Posterior cingulate gyrus (tissue), 11 donors: ENCODE measurements at regions not wholly inside any gene's neighbourhood (a gene's known extent, or its start where the extent isn't known, plus 50 kb on each side); places are given as distances from the start of the nearest gene placed in this dataset.

Experiments
- DNase-seq, 10 donors: peaks; one replicate each; pipeline versions ENCODE4 v3.0.0 to v3.0.0-alpha.2; 2020 to 2021; ENCODE audit warnings: mixed read lengths in 3 of 10
- intact Hi-C: fragments of 100-400 bp; cut with DNase I; formaldehyde crosslinking; loops from one replicate; pipeline ENCODE4 v1.15.1; 2023

DNA sequence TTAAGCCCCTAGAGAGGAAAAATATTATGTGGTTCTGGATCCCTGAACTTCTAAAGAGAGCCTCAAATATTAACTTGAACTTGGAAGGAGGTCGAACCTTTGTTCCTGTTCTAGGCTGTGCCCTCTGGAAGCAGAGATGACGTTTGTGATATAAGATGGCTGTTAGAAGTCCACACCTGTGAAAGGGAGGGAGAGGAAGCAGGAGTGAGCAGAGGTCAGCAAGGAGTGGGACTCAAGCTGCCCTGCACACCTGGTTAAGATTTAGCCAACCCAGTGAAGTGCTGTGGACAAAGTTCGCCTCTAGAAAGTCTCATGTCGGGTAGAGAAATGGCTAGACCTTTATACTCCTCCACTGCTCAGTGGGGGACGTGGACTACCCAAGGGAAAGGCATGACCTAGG lies 566.2 kb downstream of the MID1IP1 start:
- intact Hi-C loops, result no loop called here
- DNase-seq, result no peak

DNA sequence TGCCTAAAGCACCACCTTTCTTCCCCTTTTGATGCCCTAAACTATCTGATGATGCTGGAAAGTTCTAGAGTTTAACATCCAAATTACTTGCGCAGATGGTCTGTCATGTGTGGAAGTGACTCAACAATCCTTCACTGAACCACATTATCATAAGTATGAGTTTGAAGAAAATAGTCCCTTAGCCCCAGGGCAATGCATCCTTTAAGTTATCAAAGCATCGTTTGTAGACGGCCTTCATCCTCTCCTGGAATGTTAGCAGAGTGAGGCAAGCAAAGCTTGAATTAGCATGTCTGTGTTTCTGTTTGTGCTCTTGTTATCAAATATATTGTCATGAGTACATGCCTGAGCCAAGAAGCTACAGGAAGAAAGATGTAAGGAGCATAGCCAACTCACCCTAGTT lies 570.9 kb downstream of the MID1IP1 start:
- intact Hi-C loops, result no loop called here
- no peak for DNase-seq

DNA sequence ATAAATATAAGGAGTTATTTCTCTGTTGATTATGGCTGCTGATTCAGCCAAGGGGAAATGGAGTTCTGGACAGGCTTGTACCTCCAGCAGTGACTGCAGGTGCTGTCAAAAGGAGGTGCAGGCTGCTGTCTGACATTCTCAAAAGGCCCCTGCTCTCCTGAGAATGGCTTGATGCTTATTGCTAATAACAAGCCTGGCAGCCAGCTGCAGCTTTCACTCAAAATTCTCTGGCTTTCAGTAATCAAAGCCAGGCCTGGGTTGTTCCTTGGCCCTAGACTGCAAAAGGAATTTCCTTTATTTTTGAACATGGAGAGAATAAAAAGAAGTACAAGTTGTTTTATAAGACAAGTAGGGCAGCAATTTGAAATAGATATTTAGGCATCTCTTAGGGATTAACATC lies 575.9 kb downstream of the MID1IP1 start:
- intact Hi-C loops, result no loop called here
- DNase-seq, result no peak

DNA sequence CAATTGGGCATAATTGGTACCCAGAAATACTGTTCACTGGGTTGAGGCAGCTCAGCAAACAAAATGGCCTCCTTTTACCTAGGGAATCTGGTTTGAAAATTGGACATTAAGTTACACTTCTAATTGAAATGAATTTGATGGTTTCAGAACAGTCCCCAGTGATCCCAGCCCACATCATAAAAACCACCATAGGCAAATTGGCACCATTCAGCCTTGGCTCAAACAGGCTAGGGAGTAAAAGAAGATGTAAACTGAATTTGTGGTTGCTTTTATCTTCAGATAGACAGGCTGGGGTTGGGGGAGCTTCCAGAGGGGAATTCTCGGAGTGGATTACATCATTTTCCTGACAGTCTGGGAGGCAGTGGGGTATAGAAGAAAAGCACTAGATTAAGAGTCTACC lies 576.5 kb downstream of the MID1IP1 start:
- DNase-seq, result no peak
- intact Hi-C loops, result no loop called here

DNA sequence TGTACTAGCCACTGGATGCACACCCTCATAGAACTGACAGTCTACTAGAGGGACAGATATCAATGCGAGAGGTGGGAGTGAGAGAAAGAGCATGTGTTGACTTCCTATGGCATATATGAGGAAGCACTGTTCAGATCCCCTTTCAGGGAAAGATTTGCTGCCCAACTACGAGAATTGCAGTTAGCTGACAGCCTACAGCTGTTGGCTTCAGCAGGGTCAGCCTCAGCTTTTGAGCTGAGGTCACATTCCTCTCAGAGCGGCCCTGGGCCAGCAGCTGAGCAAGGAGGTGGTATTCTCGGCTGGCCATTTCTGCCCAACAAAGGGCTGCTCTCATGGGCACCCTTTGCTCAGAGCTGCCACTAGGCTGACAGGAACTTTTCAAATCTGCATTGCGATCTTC lies 580.2 kb downstream of the MID1IP1 start:
- intact Hi-C loops, result loop anchor here (10.0 kb wide), 1 partner anchor 63 kb away; no protein-coding TSS in a partner anchor
- DNase-seq, result no peak

DNA sequence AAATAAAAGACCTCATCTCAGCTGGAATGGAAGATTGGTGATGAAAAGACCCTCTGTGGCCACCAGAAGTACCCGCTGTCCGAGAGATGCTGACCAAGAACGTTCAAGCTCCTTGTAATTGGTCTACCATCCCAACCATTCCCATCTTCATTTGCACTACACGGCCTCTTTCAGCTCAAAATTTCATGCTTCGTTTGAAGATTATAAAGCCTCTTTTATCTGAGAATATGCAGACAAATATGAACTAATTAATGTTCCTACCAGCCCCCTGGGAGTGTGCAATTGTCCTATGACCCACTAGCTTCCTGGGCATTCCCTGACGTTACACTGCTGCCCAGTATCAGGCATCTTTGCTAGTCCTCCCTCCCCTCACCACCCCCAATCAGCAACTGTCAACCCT lies 583.7 kb downstream of the MID1IP1 start:
- intact Hi-C loops, result loop anchor here (10.0 kb wide), 1 partner anchor 60 kb away; no protein-coding TSS in a partner anchor

DNA sequence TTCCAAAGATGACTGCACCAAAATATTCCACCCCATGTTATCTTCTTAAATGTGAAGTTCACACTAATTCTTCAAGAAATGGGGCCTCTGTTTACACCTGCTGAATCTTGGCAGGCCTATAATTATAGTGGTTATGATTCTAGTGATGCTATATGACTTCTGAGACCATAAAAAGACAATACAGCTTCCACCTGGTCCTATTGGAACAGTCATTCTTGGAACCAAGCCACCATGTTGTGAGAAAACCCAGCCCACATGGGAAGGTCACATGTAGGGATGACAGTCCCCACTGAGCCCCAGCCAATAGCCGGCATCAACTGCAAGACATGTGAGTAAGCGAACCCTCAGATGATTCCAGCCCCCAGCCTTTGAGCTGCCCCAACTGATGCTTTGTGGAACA lies 587.5 kb downstream of the MID1IP1 start:
- intact Hi-C loops, result loop anchor here (10.0 kb wide), 1 partner anchor 56 kb away; no protein-coding TSS in a partner anchor

More for the DNA sequence above, 583.7 kb downstream of the MID1IP1 start:
- no peak for DNase-seq

DNA sequence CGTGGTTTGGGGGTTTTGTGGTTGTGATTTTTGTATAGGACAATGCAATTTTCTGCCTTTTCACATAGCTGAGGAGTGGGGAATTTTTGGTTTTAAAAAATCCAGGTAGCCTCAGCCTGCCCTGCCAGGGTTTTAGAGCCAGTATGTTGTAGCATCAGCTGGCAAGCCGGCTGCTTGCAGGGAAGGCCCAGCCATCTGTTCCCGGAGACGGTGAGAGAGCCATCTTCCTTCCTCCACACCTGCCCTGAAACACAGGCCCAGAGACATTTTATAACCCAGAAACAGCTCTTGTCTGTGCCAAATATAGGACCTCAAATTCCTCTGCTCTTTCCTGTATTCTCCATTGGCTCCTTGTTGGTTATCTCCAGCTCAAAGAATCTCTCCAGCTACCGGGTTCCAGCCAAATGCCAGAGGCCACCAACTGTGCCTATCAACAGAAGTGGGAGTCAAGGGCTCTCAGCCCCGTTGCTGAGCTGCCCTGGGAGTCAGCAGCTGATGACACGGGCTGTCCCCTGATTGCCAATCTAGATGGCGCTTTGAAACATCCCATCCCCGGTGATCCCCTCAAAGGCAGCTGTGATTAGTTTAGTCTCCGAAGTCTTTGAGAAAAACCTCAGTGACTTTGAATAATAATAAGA lies 595.2 kb downstream of the MID1IP1 start:
- intact Hi-C loops, result no loop called here
- peak in 1 of 10 donors; percentile 84 for DNase-seq

More for the DNA sequence above, 587.5 kb downstream of the MID1IP1 start:
- no peak for DNase-seq

DNA sequence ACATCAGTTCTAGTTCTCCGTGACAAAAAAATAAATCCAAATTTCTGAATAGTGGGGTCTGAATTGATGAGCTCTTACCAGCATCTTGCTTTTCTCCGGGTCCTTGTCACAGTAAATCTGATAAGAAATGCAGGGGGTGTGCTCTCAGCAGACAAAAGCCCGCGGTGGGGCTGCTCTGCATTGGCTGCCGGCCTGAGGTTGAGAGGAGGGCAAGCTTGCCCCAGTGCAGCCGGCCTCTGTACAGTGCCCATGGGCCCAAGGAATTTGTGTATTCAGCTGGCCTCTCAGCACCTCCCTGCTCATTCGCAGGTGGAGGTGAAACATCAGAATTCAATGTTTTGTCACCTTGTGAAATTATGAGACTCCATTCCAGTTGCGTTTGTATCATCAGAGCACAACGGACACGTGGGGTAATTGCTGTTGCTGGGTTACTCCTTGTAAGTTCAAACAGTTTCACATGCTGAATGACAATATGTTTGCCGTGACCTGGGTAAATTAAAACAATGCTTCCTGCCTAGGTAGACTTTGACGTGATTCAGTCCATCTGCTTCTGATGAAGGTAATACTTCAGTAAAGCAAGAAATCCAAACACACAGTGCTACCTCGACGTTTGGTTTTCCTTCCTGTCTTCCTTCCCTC lies 596.4 kb downstream of the MID1IP1 start:
- intact Hi-C loops, result no loop called here
- no peak for DNase-seq

DNA sequence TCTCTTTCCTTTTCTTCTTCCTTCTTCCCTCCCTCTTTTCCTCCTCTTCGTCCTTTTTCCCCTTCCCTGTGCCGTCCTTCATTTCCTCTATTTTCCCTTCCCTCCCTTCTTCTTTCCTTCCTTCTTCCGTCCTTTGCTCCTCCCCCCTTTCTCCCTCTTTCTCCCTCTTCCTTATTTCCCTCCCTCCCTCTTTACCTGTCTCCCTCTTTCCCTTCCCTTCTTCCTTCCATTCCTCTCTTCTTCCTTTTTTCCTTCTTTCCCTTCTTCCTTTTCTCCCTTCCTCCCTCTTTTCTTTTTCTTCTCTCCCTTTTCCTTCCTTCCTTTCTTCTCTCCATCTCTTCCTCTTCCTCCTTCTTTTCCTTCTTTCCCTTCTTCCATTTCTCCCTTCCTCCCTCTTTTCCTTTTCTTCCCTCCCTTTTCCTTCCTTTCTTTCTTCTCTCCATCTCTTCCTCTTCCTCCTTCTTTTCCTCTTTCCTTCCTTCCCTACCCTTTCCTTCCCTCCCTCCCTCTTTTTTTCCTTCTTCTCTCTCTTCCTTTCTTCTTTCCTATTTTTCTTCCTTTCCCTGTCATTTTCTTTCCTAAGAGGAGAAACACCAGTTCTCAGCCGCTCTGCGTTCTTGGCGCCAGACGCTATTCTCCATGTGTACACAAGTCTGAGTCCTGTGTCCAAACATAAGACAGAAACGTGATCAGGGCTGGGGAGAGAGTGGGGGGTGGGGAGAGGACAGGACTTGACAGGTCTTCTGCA lies 597.1 kb downstream of the MID1IP1 start:
- no peak for DNase-seq
- intact Hi-C loops, result no loop called here

DNA sequence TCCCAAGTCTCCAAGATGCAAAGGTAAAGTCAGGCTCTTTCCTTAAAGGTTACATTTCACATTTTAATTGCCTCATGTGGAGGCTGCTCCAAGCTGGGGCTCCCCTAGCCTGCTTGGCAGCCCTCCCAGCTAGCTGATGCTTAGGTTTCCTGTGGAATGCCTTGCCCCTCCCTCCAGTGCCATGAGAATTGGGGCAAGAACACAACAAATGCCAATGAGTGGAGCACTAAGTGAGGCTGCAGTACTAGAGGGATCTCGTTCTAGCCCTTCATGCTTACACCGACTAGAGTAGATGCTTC lies 597.7 kb downstream of the MID1IP1 start:
- intact Hi-C loops, result no loop called here
- no peak for DNase-seq

DNA sequence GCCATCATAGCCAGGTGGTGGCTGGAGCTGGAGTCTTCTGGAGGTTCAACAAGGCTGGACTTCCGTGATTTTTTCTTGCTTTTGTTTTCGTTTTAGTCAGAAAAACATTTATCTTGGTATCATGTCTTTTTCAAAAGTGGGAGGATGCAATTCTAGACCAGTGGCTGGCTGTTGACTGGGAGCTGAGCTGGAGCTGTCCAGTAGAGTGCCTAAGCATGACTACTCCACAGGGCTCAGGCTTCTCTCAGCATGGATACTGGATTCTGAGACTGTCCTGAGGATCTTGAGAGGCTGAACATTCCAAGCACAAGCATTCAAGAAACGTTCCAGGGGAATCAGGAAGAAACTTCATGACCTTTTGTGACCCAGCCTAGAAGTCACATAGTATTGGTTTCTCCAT lies 598.1 kb downstream of the MID1IP1 start:
- no peak for DNase-seq
- intact Hi-C loops, result no loop called here

DNA sequence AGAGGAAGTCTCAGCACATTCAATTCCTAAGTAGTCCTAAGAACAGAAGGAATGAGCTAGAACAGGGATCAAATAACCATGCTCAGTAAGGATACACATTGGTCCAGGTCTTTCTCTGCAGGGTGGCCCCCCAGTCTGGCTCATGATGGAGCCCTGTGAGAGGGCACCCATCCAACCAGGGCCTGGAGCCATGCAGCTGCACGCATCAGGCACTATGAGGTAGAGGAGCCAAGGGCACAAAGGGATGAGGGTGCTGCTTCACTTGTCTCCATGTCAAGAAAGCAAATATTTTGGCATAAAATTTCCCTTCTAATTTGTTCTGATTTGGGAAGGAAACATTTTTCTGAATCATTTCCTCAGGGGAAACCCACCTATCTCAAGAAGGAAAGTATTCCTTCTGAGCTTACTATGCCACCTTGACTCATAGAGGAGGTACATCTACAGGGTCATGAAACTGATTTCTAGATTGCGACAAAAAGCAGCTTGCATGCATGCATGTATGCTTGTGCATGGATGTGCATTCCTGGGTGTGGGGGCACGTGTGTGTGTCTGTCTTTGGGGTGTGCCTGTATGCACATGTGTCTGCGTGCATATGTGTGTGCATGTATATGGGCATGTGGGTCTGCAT lies 600.3 kb downstream of the MID1IP1 start:
- intact Hi-C loops, result loop anchor here (10.0 kb wide), 1 partner anchor 57 kb away; no protein-coding TSS in a partner anchor
- no peak for DNase-seq

DNA sequence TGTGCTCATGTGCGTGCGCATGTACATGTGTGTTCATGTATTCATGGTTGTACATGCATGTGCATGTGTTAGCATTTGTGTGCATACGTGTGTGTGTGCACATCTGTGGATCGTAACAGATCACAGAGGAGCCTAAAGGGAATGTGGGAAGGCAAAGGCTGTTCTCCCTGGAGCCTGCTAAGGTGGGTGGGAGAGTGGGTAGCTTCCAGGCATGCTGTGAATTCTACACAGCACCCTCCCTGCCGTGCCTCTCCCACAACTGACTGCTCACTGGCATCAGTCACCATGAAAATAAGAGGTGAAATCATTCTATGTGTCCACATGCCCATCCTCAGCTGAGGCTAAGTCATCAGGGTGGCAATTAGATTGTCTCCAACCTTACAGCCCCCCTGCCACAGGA lies 600.9 kb downstream of the MID1IP1 start:
- intact Hi-C loops, result loop anchor here (10.0 kb wide), 1 partner anchor 57 kb away; no protein-coding TSS in a partner anchor
- peak in 1 of 10 donors; percentile 85 for DNase-seq

DNA sequence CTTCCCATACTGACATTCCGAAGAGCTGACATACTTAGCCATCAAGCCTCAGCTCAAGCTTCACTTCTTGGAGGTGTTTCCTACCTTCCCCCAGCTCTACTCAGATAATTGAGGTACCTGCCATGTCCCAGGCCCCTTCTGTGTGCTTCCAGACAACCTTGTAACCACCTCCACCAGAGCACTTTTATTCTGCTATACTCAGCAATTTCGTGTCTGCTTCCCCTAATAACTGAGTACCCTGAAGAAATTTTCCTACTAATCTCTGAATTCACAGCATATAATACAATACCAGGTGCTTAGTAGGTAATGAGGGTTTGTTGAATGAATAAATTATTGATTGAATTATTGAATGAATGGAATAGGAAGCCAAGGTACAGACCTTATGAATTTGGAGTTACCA lies 605.5 kb downstream of the MID1IP1 start:
- DNase-seq, result no peak
- intact Hi-C loops, result loop anchor here (10.0 kb wide), 1 partner anchor 62 kb away; no protein-coding TSS in a partner anchor

DNA sequence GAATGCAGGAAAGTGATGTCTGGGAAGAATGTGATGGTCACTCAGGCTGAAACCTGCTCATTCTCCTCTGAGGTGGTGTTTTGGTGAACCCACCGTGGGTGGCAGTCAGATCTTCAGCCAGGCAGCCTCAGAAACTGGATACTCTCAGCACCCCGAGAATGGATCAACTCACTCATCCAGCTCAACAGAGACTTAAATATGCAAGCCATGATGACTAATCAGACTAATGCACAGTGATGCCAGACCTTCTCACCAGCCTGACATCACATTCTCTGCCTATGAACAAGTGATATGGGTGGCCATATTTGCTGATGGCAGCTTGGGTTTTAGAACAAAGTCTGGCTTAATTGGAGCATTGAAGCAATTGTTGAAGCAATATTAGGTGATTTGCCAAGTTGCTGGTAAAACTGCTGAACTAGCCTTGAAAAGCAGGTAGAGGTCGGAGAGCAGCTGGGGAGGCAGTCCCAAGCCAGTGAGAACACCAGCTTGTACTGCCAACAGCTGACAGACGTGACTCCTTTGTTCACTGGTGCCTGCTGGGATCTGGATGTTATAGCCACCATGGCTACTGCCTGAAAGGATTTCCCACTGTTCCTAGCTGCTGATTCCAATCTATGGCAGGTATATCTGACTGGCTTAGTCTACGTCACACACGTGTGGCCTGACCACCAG lies 608.1 kb downstream of the MID1IP1 start:
- intact Hi-C loops, result loop anchor here (10.0 kb wide), 1 partner anchor 65 kb away; no protein-coding TSS in a partner anchor
- no peak for DNase-seq

DNA sequence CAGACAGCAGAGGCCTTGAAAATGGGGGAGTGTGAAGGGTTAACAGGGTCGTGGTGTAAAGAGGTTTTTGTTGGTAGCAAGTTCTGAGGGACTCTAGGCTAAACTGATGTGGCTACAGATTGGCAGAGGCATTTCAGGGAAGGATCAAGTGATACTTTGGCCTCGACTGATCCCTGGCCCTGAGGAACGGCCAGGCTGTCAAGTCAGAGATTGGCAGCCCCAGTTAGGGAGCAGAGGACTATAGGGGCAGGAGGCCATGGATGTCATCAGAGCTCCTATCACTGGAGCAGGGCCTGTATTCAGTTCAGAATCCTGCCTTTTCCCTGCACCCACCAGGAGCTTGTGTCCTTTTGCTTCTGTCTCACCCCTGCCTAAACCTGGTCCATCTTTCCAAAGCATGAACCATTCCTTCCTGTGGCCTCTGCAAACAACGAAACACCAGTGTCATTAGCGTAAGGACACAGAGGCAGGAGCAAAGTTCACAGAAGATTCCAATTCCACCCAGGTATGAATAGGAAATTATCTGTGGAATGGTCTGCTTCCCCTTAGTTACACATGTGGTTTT lies 613.1 kb downstream of the MID1IP1 start:
- DNase-seq, result no peak
- intact Hi-C loops, result no loop called here

DNA sequence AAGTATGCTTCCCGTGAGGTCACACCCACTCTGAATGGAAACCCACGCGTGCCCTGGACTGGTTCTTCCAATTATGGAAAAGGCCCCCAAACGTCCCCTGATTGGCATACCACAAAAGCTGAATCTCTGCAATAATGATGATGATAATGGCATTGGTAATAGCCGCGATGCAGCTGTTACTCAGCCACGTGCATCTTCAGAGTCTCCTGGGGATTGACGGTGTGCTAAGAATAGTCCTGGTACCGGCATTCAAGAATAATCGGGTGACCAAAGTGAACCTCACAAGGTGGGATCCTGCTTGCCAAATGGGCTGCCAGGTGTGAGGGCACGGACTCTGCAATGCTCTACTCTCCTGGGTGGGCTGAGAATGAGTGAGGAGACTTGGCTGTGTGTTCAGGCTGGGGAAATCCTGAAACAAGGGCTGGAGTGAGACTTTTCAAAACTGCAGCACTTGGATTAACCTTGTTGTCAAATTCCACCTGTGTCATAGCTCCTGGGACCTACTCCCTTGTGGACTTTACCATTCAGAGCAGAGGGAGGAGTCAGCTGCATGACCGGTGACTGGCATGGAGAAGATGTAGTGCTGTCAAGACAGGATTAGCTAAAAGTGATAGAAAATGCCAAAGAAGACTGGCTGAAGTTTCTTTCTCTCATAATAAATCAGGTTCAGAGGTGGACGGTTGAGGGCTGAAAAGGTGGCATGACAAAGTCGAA lies 615.4 kb downstream of the MID1IP1 start:
- DNase-seq, result no peak
- intact Hi-C loops, result no loop called here

DNA sequence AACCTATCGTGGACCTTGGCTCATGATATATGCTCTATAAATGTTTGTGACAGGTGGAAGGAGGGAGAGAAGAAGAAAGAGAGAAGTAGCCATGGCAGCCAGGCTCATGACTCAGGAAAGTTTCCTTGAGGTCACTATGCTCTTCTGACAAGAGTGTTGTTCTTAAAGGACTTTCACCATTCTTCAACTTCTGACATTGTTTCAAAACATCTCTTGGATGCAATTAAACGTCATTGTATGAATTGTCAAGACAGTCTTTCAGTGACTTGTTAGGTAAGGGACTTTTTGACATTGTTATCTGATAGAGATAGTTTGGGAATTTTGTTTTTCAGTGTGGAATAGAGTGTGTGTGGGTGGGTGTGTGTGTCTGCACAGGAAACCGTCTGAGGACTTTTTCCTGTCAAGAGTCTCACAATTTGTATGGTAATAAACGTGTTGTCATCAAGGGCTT lies 617.0 kb downstream of the MID1IP1 start:
- intact Hi-C loops, result no loop called here
- no peak for DNase-seq
